ENCODE measurements at regions not wholly inside any gene's neighbourhood (a gene's known extent, or its start where the extent isn't known, plus 50 kb on each side); places are given as distances from the start of the nearest gene placed in this dataset.

DNA sequence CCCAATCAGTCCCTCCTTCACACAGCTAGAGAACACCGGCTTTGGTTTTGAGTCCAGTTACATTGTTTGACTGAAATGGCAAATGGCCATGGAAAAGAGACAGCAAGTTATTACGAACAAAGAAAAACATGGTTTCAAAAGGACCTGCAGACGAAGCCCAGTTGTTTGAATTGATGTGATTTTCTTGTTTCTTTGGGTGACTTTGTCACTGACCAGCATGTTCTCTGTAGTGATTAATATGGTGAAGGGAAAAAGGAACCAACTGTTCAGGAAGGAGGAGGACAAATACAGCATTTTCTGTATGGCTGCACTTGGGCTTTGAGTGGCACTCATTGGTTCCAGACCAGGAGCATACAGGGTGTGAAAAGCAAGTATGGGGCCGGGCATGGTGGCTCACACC lies 217.4 kb upstream of the TPM1 start:
- TF ChIP-seq, protein P1, sequence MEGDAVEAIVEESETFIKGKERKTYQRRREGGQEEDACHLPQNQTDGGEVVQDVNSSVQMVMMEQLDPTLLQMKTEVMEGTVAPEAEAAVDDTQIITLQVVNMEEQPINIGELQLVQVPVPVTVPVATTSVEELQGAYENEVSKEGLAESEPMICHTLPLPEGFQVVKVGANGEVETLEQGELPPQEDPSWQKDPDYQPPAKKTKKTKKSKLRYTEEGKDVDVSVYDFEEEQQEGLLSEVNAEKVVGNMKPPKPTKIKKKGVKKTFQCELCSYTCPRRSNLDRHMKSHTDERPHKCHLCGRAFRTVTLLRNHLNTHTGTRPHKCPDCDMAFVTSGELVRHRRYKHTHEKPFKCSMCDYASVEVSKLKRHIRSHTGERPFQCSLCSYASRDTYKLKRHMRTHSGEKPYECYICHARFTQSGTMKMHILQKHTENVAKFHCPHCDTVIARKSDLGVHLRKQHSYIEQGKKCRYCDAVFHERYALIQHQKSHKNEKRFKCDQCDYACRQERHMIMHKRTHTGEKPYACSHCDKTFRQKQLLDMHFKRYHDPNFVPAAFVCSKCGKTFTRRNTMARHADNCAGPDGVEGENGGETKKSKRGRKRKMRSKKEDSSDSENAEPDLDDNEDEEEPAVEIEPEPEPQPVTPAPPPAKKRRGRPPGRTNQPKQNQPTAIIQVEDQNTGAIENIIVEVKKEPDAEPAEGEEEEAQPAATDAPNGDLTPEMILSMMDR (optimal IDR thresholded peaks at IDR 0.05 in 1 of 3, IDR thresholded peaks at IDR 0.05 in 1 of 3, conservative IDR thresholded peaks at IDR 0.05 in 1 of 3; ENCODE audit: extremely low read depth in 1 of 3, insufficient read depth in 2 of 3, low read length in 3 of 3), result no peak
- no peak for TF ChIP-seq EZH2 (IDR thresholded peaks at IDR 0.05; ENCODE audit: low read length)

All from keratinocyte (primary cell).